GM21390 (cell line): ENCODE measurements at regions not wholly inside any gene's neighbourhood (a gene's known extent, or its start where the extent isn't known, plus 50 kb on each side); places are given as distances from the start of the nearest gene placed in this dataset.

ENCODE experiments used
- ATAC-seq: cut with Tn5 transposase; IDR thresholded peaks from one replicate; pipeline ENCODE4 v1.9.1; 2021; ENCODE audit not compliant: unreplicated experiment

DNA sequence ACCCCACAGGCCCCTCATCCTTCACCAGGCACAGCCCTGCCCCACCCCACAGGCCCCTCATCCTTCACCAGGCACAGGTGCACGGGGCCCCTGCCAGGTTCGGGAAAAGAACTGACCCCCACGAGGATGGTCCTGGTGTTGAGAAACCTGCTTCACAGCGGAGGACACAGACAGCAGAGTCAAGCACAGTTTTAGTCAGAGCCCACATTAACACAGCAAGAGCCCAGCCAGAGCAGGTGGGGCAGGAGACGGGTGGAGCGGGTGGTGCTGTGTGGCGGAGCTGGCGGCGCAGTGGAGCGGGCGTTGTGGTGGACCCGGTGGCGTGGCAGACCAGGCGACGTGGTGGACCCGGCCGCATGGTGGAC, 1085.5 kb downstream of the BRD1 start:
- ATAC-seq, result no peak

- no peak for ATAC-seq
Measured at GRCh38 chr22:48741540-48741939, 1086.1 kb downstream of the BRD1 start.

DNA sequence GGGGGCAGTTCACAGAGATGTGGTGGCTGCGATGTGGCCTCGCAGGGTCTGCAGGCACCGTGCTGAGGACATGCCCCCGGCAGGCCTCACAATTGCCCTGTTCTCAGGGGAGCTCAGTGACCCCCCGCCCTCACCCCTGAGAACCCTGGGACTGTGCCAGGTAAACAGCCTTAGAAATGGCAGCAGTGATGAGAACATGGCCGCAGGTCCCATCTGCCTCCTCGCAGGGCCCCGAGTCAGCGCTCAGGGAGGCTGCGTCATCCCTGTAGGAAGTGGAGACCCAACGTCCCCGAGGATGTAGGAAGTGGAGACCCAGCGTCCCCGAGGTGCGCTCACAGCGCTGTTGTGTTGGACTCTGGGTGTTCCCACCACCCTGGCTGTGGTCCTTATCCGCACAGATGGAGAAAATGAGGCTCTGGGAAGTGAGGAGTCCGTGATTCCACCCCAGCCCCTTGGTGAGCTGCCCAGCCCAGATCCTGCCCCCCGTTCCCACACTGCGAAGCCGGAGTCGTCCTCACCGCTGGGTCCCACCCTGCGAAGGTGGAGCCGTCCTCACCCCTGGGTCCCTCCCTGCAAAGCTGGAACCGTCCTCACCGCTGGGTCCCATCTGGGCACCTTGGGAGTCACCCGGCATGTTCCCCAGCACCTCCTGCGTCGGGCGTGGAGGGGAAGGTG, 1086.8 kb downstream of the BRD1 start:
- no peak for ATAC-seq

GRCh38 chr22:48740086-48740730, 1087.5 kb downstream of the BRD1 start:
- no peak for ATAC-seq

DNA sequence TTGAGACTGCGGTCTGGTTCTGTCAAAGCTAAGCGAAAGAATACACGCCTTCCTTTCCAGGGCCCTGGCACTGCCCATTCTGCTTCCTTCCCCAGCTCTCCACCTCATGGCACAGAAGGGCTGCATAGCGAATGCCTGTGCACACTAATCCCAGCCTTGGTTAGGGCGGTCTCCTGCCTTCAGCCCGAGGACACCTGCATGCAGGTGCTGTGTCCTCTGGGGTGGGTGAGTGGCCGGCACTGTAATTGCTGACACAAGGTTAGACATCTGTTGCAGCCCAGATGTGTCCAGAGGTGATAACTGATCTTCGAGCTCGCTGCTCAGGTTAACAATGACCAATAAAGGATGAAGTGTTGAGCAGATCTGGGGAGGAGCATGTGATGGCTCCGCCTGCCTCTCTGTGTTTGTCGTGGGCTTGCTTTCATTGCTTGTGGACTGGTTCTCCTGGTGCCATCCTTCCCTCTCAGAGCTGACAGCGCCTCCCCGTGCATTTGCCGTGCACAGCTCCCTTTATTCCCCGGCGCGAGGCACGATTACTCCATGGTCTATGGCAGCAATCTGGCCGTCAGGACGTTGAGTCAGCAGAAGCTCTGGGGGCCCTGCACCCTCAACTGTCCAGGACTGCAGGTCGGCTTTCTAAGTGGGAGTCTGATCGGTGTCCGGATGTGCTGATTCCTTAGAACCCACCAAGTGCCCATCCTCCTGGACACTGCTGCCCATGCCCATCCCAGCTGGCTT, 1088.2 kb downstream of the BRD1 start:
- no peak for ATAC-seq

DNA sequence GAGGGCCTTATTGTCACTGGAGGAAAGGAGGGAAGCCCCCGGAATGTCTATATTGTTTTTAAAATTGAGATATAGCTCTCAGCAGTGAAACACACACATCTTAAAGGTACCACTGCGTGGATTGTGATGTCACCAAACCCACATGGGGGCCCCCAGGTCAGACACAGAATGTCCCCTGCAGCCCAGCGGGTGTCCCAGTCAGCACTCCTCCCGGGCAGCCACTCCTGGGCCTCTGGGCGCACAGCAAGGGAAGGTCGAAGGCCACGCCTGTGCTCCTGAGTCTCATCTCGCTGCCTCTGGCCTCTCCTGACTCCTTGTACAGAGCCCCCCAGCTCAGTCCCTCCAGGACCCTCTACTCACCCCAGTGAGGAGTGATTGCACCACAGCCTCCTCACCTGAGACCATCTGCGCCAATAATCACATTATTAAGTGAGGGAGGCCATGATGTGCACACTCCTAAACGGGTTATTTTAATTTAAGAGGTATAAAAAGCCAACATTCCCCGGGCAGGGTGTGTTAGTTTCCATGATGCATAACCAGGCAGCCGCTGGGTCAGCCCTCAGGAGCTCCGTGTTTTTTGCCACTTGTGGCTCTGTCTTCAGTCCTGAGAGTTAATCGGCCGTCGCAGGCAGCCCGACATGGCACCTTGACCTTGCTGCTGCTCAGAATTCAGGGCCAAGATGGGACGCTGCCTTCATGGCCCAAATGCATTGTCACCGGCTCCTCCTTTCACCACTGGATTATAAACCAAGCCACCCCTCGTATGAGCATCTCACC, 1089.3 kb downstream of the BRD1 start:
- no peak for ATAC-seq

GRCh38 chr22:48737461-48738203, 1090.0 kb downstream of the BRD1 start:
- ATAC-seq, result no peak

- ATAC-seq, result no peak
Measured at GRCh38 chr22:48736593-48737460, 1090.8 kb downstream of the BRD1 start.

- ATAC-seq, result no peak
Measured at GRCh38 chr22:48734961-48735360, 1092.7 kb downstream of the BRD1 start.

DNA sequence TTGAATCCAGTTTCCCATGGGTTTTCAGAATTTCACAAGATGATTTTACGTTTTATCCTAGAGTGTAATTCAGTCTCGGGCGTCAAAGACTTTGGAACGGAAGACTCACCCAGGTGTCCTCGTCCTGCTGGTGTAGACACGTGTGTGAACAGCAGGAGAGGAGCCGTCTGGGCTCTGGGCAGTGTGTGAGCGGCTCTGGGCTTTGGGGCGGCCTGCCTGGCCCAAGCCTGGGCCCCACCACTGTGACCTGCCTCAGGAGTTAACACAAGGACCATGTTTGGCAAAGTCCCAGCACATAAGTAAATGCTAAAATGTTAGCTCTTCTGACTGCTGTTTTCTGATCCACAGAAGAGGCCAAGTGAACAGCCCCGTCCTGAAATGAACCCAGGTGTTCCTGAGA, 1093.3 kb downstream of the BRD1 start:
- no peak for ATAC-seq

DNA sequence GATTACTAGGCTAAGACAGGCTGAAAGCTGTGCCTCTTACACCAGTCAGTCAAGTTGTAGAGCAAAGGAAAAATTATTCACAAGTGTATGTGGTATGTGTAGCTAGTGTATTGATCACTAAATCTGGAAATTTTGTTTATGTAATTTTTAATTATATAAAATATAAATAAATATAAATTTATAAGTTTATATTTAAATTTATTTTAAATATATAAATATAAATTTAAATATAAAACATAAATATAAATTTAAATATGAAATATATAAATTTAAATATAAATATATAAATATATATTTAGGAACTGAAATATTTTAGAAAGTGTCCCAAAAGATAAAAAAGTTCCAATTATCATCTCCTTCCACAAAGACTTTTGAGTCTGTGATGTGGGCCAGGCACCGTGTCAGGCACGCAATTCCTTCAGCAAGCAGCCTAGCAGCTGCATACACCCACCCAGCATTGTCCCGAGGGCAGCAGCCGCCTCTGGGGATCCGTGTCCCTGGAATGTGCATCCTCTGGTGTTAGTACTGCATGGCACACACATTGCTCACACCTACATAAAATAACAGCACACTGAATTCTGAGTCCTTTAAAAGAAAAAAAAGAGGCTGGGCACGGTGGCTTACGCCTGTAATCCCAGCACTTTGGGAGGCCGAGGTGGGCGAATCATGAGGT, 1098.0 kb downstream of the BRD1 start:
- no peak for ATAC-seq

DNA sequence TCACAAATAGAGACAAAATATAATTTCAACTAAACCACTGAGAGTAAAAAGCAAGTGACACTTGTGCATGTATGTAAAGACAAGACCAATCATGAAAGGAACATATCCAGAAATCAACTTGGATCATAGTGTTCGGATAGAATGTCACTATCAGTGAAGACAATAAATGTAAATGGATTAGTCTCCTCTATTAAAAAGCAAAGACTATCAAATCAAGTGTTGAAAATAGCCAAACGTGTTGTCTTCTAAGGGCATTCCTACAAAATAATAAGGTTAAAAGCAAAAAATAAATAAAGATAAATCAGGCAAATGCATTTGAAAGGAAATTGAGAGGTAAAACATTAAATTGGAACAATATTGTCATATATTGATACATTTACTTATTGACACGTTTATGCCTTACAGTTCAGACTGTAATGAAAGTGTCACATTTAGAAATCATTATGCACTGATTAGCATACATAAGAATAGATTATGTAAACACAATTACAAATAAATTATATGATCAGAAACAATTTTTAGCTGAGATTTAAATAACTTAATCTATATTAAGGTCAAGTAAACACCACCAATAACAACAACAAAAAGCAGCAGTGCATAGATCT, 1100.1 kb downstream of the BRD1 start:
- no peak for ATAC-seq

DNA sequence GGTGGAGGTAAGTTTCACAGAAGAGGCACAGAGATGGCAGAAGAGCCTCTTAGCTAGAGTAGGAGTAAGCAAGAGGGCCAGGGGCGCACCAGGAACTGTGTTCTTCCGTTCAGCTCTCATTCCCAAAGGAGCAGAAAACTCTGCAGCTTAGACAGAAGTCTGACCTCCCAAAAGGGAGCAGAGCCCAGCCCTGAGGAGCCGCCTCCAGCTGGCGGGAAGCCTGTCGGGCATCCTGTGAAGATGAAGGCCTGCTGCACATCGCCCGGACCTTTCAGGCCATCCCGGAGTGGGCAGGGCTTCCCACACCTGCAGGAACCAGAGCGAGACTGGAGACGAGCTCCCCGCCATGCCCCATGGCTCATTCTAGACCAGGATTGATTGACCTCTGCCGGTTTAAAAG, 1102.8 kb downstream of the BRD1 start:
- ATAC-seq, result no peak

DNA sequence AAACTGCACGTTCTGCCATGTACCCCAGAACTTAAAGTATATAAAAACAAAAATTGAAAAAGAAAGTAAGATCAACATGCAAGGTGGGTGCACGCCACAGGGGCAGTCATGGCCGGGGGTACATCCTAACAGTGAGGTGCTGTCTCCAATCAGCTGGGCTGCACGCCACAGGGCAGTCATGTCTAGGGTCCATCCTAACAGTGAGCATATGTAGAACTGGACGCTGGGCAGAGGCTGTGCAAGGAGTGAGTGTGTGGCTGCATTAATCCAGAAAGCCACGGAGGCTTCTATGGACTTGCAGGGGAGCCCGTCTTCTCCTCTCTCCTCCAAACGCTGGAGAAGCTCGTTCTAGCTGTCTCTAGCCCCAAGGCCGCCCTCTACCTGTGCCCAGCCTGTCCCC, 1105.0 kb downstream of the BRD1 start:
- no peak for ATAC-seq

DNA sequence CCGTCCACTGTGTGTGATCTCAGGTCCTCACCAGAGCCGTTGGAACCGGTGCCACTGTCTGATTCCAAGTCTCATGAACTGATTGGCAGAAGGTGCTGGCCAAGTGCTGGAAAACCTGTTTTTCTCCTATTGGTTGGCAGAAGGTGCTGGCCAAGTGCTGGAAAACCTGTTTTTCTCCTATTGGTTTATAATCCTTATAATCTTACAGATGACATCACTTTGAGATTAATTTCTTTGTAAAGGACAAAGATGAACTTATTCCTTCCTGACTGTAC, 1106.3 kb downstream of the BRD1 start:
- no peak for ATAC-seq

- ATAC-seq, result no peak
Measured at GRCh38 chr22:48720662-48721394, 1106.8 kb downstream of the BRD1 start.

DNA sequence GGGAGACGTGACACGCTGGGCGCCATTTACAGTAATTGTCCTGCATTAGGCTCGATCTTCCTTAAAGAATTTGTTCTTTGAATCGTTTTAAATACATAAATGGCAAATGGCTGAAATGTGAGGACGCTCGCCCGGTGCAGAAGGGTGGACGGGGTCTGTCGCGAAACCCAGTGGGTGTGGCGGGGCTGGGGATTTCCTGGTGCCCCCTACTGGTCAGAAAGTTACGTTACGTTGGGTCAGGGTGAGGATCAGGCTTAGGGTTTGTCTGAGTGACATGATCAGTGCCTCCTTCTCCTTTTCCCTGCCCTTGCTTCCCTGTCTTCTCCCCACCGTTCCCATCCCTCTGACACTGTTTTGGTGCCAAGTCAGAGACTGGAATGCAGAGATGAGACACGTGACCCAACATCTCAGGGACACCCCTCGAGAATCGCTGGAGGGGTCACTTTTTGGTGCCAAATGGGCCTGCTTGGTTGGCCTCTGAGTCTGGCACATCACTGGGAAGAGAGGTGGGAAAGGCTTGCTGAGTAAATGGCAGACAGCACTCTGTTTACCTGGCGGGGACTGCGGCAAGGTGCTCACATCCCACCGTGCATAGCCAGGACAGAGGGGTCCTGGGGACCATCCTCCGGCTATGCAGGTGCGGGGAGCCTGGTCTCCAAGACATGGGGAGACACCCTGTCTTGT, 1107.6 kb downstream of the BRD1 start:
- no peak for ATAC-seq
